ENCODE measurements at regions not wholly inside any gene's neighbourhood (a gene's known extent, or its start where the extent isn't known, plus 50 kb on each side); places are given as distances from the start of the nearest gene placed in this dataset.

- Histone ChIP-seq H3K4me1 (no peaks in the 10 kb centered on the region), H3K27me3 (no peaks in the 10 kb centered on the region), H3K4me3 (no peak overlapping the region), H3K27ac (no peak overlapping the region), H3K36me3 (no peaks in the 10 kb centered on the region), H3K9me3 (no peaks in the 10 kb centered on the region)
- intact Hi-C loops (cut with DNase I), result no loop called here
- no peak for ATAC-seq
- no peak for FAIRE-seq
- DNase-seq, result no peak
- 62 to 74% methylated on average over 4 of the region's 4 CpGs for WGBS, 2 donors
- TF ChIP-seq CTCF (IDR thresholded peaks at IDR 0.05), result no peak
Observed at GRCh38 chr22:22430111-22430820, 78.3 kb downstream of the ZNF280B start.

GRCh38 chr22:22431271-22432220 lies 77.0 kb downstream of the ZNF280B start:
- 41 to 51% methylated on average over 6 to 7 of the region's 7 CpGs for WGBS, 2 donors
- ATAC-seq (peak; percentile 66 to 88 (median 84)), FAIRE-seq (no peak), DNase-seq (peak in 5 of 6 donors; percentile 31 to 68 (median 54))
- H3K27ac ChIP-seq, result no peak overlapping the region
- no peaks in the 10 kb centered on the region for H3K27me3 ChIP-seq
- no peaks in the 10 kb centered on the region for H3K4me1 ChIP-seq
- no peaks in the 10 kb centered on the region for H3K36me3 ChIP-seq
- intact Hi-C loops (cut with DNase I), result no loop called here
- H3K9me3 ChIP-seq, result no peaks in the 10 kb centered on the region
- peak in 3 of 4 donors; percentile 28 to 50 (median 38) for TF ChIP-seq CTCF (IDR thresholded peaks at IDR 0.05)
- H3K4me3 ChIP-seq, result no peak overlapping the region

- FAIRE-seq, result no peak
- ATAC-seq, result no peak
- no peak for TF ChIP-seq CTCF (IDR thresholded peaks at IDR 0.05)
Observed at GRCh38 chr22:22432479-22432878, 76.1 kb downstream of the ZNF280B start.

GRCh38 chr22:22432937-22433336 lies 75.6 kb downstream of the ZNF280B start:
- ATAC-seq (no peak), DNase-seq (no peak), FAIRE-seq (no peak)
- WGBS, 2 donors, result 67 to 68% methylated on average over 3 of the region's 3 CpGs
- no peak for TF ChIP-seq CTCF (IDR thresholded peaks at IDR 0.05)
- Histone ChIP-seq H3K4me3 (no peak overlapping the region), H3K27me3 (no peaks in the 10 kb centered on the region), H3K36me3 (no peaks in the 10 kb centered on the region), H3K27ac (no peak overlapping the region), H3K9me3 (no peaks in the 10 kb centered on the region), H3K4me1 (no peaks in the 10 kb centered on the region)
- intact Hi-C loops (cut with DNase I), result no loop called here

More at GRCh38 chr22:22432479-22432878, 76.1 kb downstream of the ZNF280B start:
- Histone ChIP-seq H3K27ac (no peak overlapping the region), H3K9me3 (no peaks in the 10 kb centered on the region), H3K4me1 (no peaks in the 10 kb centered on the region), H3K36me3 (no peaks in the 10 kb centered on the region), H3K4me3 (no peak overlapping the region), H3K27me3 (no peaks in the 10 kb centered on the region)
- WGBS, 2 donors, result 27 to 40% methylated on average over 1 of the region's 1 CpG
- no peak for DNase-seq
- intact Hi-C loops (cut with DNase I), result no loop called here
